SU-DHL-6 (cell line): ENCODE measurements at regions not wholly inside any gene's neighbourhood (a gene's known extent, or its start where the extent isn't known, plus 50 kb on each side); places are given as distances from the start of the nearest gene placed in this dataset.

Source experiments
- EZH2phosphoT487 ChIP-seq: fragments of 200-600 bp; sonication (generic), shearing (Covaris generic); conservative IDR thresholded peaks from 2 replicates; pipeline ENCODE4 v1.6.1; 2018; ENCODE audit warnings: mild to moderate bottlenecking, antibody characterized with exemption, low read length, moderate library complexity, mixed read lengths
- TF ChIP-seq, protein P1 (sequence below): fragments of 200-600 bp; sonication (generic); IDR thresholded peaks from one replicate; pipeline ENCODE4 v1.5.1; 2017; ENCODE audit warnings: antibody characterized with exemption, mild to moderate bottlenecking, low read length, moderate library complexity; ENCODE audit not compliant: insufficient read depth, poor library complexity, severe bottlenecking

- TF ChIP-seq, protein P1, sequence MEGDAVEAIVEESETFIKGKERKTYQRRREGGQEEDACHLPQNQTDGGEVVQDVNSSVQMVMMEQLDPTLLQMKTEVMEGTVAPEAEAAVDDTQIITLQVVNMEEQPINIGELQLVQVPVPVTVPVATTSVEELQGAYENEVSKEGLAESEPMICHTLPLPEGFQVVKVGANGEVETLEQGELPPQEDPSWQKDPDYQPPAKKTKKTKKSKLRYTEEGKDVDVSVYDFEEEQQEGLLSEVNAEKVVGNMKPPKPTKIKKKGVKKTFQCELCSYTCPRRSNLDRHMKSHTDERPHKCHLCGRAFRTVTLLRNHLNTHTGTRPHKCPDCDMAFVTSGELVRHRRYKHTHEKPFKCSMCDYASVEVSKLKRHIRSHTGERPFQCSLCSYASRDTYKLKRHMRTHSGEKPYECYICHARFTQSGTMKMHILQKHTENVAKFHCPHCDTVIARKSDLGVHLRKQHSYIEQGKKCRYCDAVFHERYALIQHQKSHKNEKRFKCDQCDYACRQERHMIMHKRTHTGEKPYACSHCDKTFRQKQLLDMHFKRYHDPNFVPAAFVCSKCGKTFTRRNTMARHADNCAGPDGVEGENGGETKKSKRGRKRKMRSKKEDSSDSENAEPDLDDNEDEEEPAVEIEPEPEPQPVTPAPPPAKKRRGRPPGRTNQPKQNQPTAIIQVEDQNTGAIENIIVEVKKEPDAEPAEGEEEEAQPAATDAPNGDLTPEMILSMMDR = no peak
- no peak for TF ChIP-seq EZH2phosphoT487
These were observed 120.9 kb downstream of the GLUL start for GRCh38 chr1:182270731-182271130.
